GM23338 (cell line): ENCODE measurements at regions not wholly inside any gene's neighbourhood (a gene's known extent, or its start where the extent isn't known, plus 50 kb on each side); places are given as distances from the start of the nearest gene placed in this dataset.

Source experiments
- ATAC-seq: fragments of 200-7000 bp; cut with Tn5 transposase; 3 replicates; pipeline ENCODE4 v1.9.1; 2020
- DNase-seq: peaks from one replicate; pipeline ENCODE4 v3.0.0-alpha.2; 2015; ENCODE audit warnings: low spot score
- H2AFZ ChIP-seq: fragments of 200-600 bp; sonication (generic); 2 replicates; pipeline ENCODE4 v1.8.0; 2016; ENCODE audit warnings: antibody characterized with exemption, mild to moderate bottlenecking, moderate library complexity
- H3F3A ChIP-seq: fragments of 200-600 bp; sonication (generic); replicated peaks from 2 replicates; pipeline ENCODE4 v1.8.0; 2017; ENCODE audit warnings: antibody characterized with exemption, mixed run types, low read depth
- H3K27ac ChIP-seq: fragments of 200-600 bp; sonication (generic); 2 replicates; pipeline ENCODE4 v1.6.1; 2016; ENCODE audit warnings: low read depth
- H3K27me3 ChIP-seq: fragments of 200-600 bp; sonication (generic); 2 replicates; pipeline ENCODE4 v1.8.0; 2016; ENCODE audit warnings: mild to moderate bottlenecking, mixed run types, moderate library complexity; ENCODE audit not compliant: insufficient read depth
- H3K36me3 ChIP-seq: fragments of 200-600 bp; sonication (generic); 2 replicates; pipeline ENCODE4 v1.8.0; 2016; ENCODE audit warnings: mild to moderate bottlenecking; ENCODE audit not compliant: insufficient read depth
- H3K4me1 ChIP-seq: fragments of 200-600 bp; sonication (generic); 2 replicates; pipeline ENCODE4 v1.8.0; 2016; ENCODE audit warnings: mild to moderate bottlenecking, moderate library complexity; ENCODE audit not compliant: insufficient read depth
- H3K4me2 ChIP-seq: fragments of 200-600 bp; sonication (generic); 2 replicates; pipeline ENCODE4 v1.7.1; 2017; ENCODE audit warnings: mixed run types
- H3K4me3 ChIP-seq: fragments of 200-600 bp; sonication (generic); 2 replicates; pipeline ENCODE4 v1.6.1; 2016; ENCODE audit warnings: mixed run types
- H3K79me2 ChIP-seq: fragments of 200-600 bp; sonication (generic); replicated peaks from 2 replicates; pipeline ENCODE4 v1.8.0; 2017; ENCODE audit warnings: mild to moderate bottlenecking; ENCODE audit not compliant: insufficient read depth
- H3K9me2 ChIP-seq: fragments of 200-600 bp; sonication (generic); 2 replicates; pipeline ENCODE4 v1.8.0; 2017; ENCODE audit not compliant: insufficient read depth
- H4K20me1 ChIP-seq: fragments of 200-600 bp; sonication (generic); replicated peaks from 2 replicates; pipeline ENCODE4 v1.8.0; 2017; ENCODE audit warnings: mild to moderate bottlenecking; ENCODE audit not compliant: insufficient read depth
- H3K27ac Mint-ChIP-seq: 2 replicates; pipeline ENCODE4 v1.8.0; 2020; ENCODE audit warnings: inconsistent platforms, mild to moderate bottlenecking, moderate library complexity, mixed read lengths
- H3K27me3 Mint-ChIP-seq: 3 replicates; pipeline ENCODE4 v1.8.0; 2022; ENCODE audit warnings: low read depth, mild to moderate bottlenecking, moderate library complexity, mixed read lengths, inconsistent platforms; ENCODE audit not compliant: insufficient read depth, poor library complexity
- H3K36me3 Mint-ChIP-seq: 3 replicates; pipeline ENCODE4 v1.8.0; 2021; ENCODE audit warnings: low read depth, mild to moderate bottlenecking, inconsistent platforms, moderate library complexity, mixed read lengths
- H3K4me1 Mint-ChIP-seq: 3 replicates; pipeline ENCODE4 v1.8.0; 2020; ENCODE audit warnings: mild to moderate bottlenecking, inconsistent platforms, mixed read lengths
- H3K4me3 Mint-ChIP-seq: 3 replicates; pipeline ENCODE4 v1.8.0; 2021; ENCODE audit warnings: moderate library complexity, mild to moderate bottlenecking, inconsistent platforms, mixed read lengths
- H3K9me3 Mint-ChIP-seq: 3 replicates; pipeline ENCODE4 v1.8.0; 2020; ENCODE audit warnings: moderate library complexity, mild to moderate bottlenecking, inconsistent platforms, mixed read lengths
- CREB1 ChIP-seq: fragments of 250-450 bp; sonication (Bioruptor Pico); IDR thresholded peaks from 2 replicates; pipeline ENCODE4 v1.5.0; 2020; ENCODE audit warnings: low read depth, mild to moderate bottlenecking, moderate library complexity
- CTCF ChIP-seq, 2 experiments: fragments of 200-600 bp in 1 of 2; sonication (generic) in 1 of 2; conservative IDR thresholded peaks; 2 replicates each; pipeline versions ENCODE4 v1.5.1 to v1.6.1; 2016 to 2017; ENCODE audit warnings: antibody characterized with exemption in 2 of 2, low read depth in 2 of 2, mild to moderate bottlenecking in 2 of 2, moderate library complexity in 1 of 2
- EZH2 ChIP-seq: fragments of 200-600 bp; sonication (generic); IDR thresholded peaks from one replicate; pipeline ENCODE4 v1.8.0; 2017; ENCODE audit warnings: antibody characterized with exemption, mild to moderate bottlenecking, low read depth; ENCODE audit not compliant: unreplicated experiment
- EZH2phosphoT487 ChIP-seq: fragments of 200-600 bp; sonication (generic); IDR thresholded peaks from one replicate; pipeline ENCODE4 v1.8.1; 2018; ENCODE audit warnings: antibody characterized with exemption; ENCODE audit not compliant: unreplicated experiment
- JUNB ChIP-seq: IDR thresholded peaks from one replicate; pipeline ENCODE4 v1.6.1; 2016; ENCODE audit warnings: antibody characterized with exemption; ENCODE audit not compliant: unreplicated experiment
- NANOG ChIP-seq: IDR thresholded peaks from 2 replicates; pipeline ENCODE4 v1.6.1; 2016; ENCODE audit warnings: antibody characterized with exemption, borderline replicate concordance
- POLR2AphosphoS5 ChIP-seq: IDR thresholded peaks from 2 replicates; pipeline ENCODE4 v1.6.1; 2016; ENCODE audit warnings: antibody characterized with exemption, low read depth
- REST ChIP-seq: IDR thresholded peaks from one replicate; pipeline ENCODE4 v1.6.1; 2018; ENCODE audit warnings: antibody characterized with exemption; ENCODE audit not compliant: unreplicated experiment
- STAT1 ChIP-seq: IDR thresholded peaks from one replicate; pipeline ENCODE4 v1.6.1; 2016; ENCODE audit warnings: antibody characterized with exemption; ENCODE audit not compliant: unreplicated experiment
- ZNF114 ChIP-seq: fragments of 250-450 bp; sonication (Bioruptor Pico); IDR thresholded peaks from 2 replicates; pipeline ENCODE4 v1.5.0; 2020; ENCODE audit warnings: mild to moderate bottlenecking, moderate library complexity
- ZNF331 ChIP-seq: fragments of 250-450 bp; sonication (Bioruptor Pico); IDR thresholded peaks from 2 replicates; pipeline ENCODE4 v1.5.0; 2020; ENCODE audit warnings: low read depth, mild to moderate bottlenecking, moderate library complexity
- TF ChIP-seq, protein P1 (sequence below): IDR thresholded peaks from 2 replicates; pipeline ENCODE4 v1.6.1; 2016; ENCODE audit warnings: antibody characterized with exemption
- TF ChIP-seq, protein P2 (sequence below): fragments of 250-450 bp; sonication (Bioruptor Pico); IDR thresholded peaks from 2 replicates; pipeline ENCODE4 v1.5.0; 2020; ENCODE audit warnings: mild to moderate bottlenecking, moderate library complexity

- Mint-ChIP-seq H3K9me3 (no peaks in the 10 kb centered on the region), H3K27ac (no peak overlapping the region), H3K4me3 (no peak overlapping the region), H3K36me3 (no peaks in the 10 kb centered on the region; the same call in 2 of the 3 replicates), H3K4me1 (no peaks in the 10 kb centered on the region), H3K27me3 (no peaks in the 10 kb centered on the region)
- no peak overlapping the region for H3K4me3 ChIP-seq
- no peaks in the 10 kb centered on the region for H4K20me1 ChIP-seq
- no peak overlapping the region for H3K27ac ChIP-seq
- H3K4me1 ChIP-seq = no peaks in the 10 kb centered on the region
- H3F3A ChIP-seq = no peaks in the 10 kb centered on the region
- TF ChIP-seq STAT1 (no peak), POLR2AphosphoS5 (no peak), CREB1 (CRISPR knock-in tag) (no peak), ZNF331 (CRISPR knock-in tag) (no peak), EZH2 (no peak), EZH2phosphoT487 (no peak), REST (no peak), NANOG (no peak), JUNB (no peak), CTCF (conservative IDR thresholded peaks at IDR 0.05; ENCODE audit: low read depth in 2 of 2) (no peak), ZNF114 (CRISPR knock-in tag) (no peak)
- TF ChIP-seq, protein P1, sequence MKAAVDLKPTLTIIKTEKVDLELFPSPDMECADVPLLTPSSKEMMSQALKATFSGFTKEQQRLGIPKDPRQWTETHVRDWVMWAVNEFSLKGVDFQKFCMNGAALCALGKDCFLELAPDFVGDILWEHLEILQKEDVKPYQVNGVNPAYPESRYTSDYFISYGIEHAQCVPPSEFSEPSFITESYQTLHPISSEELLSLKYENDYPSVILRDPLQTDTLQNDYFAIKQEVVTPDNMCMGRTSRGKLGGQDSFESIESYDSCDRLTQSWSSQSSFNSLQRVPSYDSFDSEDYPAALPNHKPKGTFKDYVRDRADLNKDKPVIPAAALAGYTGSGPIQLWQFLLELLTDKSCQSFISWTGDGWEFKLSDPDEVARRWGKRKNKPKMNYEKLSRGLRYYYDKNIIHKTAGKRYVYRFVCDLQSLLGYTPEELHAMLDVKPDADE = no peak
- TF ChIP-seq, protein P2, sequence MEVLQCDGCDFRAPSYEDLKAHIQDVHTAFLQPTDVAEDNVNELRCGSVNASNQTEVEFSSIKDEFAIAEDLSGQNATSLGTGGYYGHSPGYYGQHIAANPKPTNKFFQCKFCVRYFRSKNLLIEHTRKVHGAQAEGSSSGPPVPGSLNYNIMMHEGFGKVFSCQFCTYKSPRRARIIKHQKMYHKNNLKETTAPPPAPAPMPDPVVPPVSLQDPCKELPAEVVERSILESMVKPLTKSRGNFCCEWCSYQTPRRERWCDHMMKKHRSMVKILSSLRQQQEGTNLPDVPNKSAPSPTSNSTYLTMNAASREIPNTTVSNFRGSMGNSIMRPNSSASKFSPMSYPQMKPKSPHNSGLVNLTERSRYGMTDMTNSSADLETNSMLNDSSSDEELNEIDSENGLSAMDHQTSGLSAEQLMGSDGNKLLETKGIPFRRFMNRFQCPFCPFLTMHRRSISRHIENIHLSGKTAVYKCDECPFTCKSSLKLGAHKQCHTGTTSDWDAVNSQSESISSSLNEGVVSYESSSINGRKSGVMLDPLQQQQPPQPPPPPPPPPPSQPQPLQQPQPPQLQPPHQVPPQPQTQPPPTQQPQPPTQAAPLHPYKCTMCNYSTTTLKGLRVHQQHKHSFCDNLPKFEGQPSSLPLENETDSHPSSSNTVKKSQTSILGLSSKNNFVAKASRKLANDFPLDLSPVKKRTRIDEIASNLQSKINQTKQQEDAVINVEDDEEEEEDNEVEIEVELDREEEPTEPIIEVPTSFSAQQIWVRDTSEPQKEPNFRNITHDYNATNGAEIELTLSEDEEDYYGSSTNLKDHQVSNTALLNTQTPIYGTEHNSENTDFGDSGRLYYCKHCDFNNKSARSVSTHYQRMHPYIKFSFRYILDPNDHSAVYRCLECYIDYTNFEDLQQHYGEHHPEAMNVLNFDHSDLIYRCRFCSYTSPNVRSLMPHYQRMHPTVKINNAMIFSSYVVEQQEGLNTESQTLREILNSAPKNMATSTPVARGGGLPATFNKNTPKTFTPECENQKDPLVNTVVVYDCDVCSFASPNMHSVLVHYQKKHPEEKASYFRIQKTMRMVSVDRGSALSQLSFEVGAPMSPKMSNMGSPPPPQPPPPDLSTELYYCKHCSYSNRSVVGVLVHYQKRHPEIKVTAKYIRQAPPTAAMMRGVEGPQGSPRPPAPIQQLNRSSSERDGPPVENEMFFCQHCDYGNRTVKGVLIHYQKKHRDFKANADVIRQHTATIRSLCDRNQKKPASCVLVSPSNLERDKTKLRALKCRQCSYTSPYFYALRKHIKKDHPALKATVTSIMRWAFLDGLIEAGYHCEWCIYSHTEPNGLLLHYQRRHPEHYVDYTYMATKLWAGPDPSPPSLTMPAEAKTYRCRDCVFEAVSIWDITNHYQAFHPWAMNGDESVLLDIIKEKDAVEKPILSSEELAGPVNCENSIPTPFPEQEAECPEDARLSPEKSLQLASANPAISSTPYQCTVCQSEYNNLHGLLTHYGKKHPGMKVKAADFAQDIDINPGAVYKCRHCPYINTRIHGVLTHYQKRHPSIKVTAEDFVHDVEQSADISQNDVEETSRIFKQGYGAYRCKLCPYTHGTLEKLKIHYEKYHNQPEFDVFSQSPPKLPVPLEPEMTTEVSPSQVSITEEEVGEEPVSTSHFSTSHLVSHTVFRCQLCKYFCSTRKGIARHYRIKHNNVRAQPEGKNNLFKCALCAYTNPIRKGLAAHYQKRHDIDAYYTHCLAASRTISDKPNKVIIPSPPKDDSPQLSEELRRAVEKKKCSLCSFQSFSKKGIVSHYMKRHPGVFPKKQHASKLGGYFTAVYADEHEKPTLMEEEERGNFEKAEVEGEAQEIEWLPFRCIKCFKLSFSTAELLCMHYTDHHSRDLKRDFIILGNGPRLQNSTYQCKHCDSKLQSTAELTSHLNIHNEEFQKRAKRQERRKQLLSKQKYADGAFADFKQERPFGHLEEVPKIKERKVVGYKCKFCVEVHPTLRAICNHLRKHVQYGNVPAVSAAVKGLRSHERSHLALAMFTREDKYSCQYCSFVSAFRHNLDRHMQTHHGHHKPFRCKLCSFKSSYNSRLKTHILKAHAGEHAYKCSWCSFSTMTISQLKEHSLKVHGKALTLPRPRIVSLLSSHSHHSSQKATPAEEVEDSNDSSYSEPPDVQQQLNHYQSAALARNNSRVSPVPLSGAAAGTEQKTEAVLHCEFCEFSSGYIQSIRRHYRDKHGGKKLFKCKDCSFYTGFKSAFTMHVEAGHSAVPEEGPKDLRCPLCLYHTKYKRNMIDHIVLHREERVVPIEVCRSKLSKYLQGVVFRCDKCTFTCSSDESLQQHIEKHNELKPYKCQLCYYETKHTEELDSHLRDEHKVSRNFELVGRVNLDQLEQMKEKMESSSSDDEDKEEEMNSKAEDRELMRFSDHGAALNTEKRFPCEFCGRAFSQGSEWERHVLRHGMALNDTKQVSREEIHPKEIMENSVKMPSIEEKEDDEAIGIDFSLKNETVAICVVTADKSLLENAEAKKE = no peak
- no peak overlapping the region for H3K4me2 ChIP-seq
- no peak for ATAC-seq
- H3K36me3 ChIP-seq = no peaks in the 10 kb centered on the region
- DNase-seq = no peak
- no peak overlapping the region for H2AFZ ChIP-seq
- H3K9me2 ChIP-seq = 0 out of 2 replicates have a peak, but pooled peaks cover 6% of the 10 kb centered on the region
- H3K79me2 ChIP-seq = no peaks in the 10 kb centered on the region
- H3K27me3 ChIP-seq = no peaks in the 10 kb centered on the region
Observed at GRCh38 chr6:45827952-45828530, 187.6 kb downstream of the CLIC5 start.
